Testis (tissue), 2 donors: ENCODE measurements at regions not wholly inside any gene's neighbourhood (a gene's known extent, or its start where the extent isn't known, plus 50 kb on each side); places are given as distances from the start of the nearest gene placed in this dataset.

Source experiments
- CTCF ChIP-seq, 3 experiments: fragments of 450-650 bp in 2 of 3; fragments of 200-600 bp in 1 of 3; sonication (generic) in 1 of 3; IDR thresholded peaks; one replicate each; pipeline ENCODE4 v1.5.1; 2016 to 2019; ENCODE audit warnings: antibody characterized with exemption in 3 of 3, mild to moderate bottlenecking in 2 of 3, moderate library complexity in 1 of 3
- POLR2A ChIP-seq: fragments of 450-650 bp; IDR thresholded peaks from one replicate; pipeline ENCODE4 v1.6.1; 2017; ENCODE audit warnings: antibody characterized with exemption, mild to moderate bottlenecking, moderate library complexity

GRCh38 chr19:30719999-30720345, 347.8 kb downstream of the ZNF536 start:
- TF ChIP-seq CTCF (IDR thresholded peaks at IDR 0.05): no peak
- no peak for TF ChIP-seq POLR2A
